ENCODE measurements at regions not wholly inside any gene's neighbourhood (a gene's known extent, or its start where the extent isn't known, plus 50 kb on each side); places are given as distances from the start of the nearest gene placed in this dataset.

GRCh38 chr4:38205261-38205660, 245.1 kb downstream of the PTTG2 start:
- CTCF ChIA-PET = no interaction called here

GRCh38 chr4:38207110-38207457, 246.9 kb downstream of the PTTG2 start:
- TF ChIP-seq CTCF (IDR thresholded peaks at IDR 0.05; ENCODE audit: low read depth, low read length) = no peak
- Histone ChIP-seq H3K9me3 (ENCODE audit: control insufficient read depth, insufficient read depth, low read length) (no peaks in the 10 kb centered on the region), H3K27ac (ENCODE audit: low read depth, low read length) (no peak overlapping the region), H3K4me3 (ENCODE audit: low read depth, low read length) (no peak overlapping the region), H3K27me3 (ENCODE audit: control insufficient read depth, insufficient read depth, low read length) (no peaks in the 10 kb centered on the region)
- ChIA-PET POLR2A (interaction anchor here (0.5 kb wide), 1 partner anchor 45 kb away, joined by 3 read pairs; no protein-coding TSS in a partner anchor), CTCF (no interaction called here)
- no peak for DNase-seq (ENCODE audit: low read depth, low spot score)

More at GRCh38 chr4:38205261-38205660, 245.1 kb downstream of the PTTG2 start:
- no peak for TF ChIP-seq CTCF (IDR thresholded peaks at IDR 0.05; ENCODE audit: low read depth, low read length)
- H3K9me3 ChIP-seq (ENCODE audit: control insufficient read depth, insufficient read depth, low read length) = no peaks in the 10 kb centered on the region
- POLR2A ChIA-PET = no interaction called here
- H3K4me3 ChIP-seq (ENCODE audit: low read depth, low read length) = no peak overlapping the region
- H3K27ac ChIP-seq (ENCODE audit: low read depth, low read length) = no peak overlapping the region
- peaks cover 2% of the 10 kb centered on the region for H3K27me3 ChIP-seq (ENCODE audit: control insufficient read depth, insufficient read depth, low read length)
- no peak for DNase-seq (ENCODE audit: low read depth, low spot score)

GRCh38 chr4:38209654-38210053, 249.5 kb downstream of the PTTG2 start:
- TF ChIP-seq CTCF (IDR thresholded peaks at IDR 0.05; ENCODE audit: low read depth, low read length) = no peak
- Histone ChIP-seq H3K27ac (ENCODE audit: low read depth, low read length) (no peak overlapping the region), H3K27me3 (ENCODE audit: control insufficient read depth, insufficient read depth, low read length) (no peaks in the 10 kb centered on the region), H3K4me3 (ENCODE audit: low read depth, low read length) (no peak overlapping the region), H3K9me3 (ENCODE audit: control insufficient read depth, insufficient read depth, low read length) (no peaks in the 10 kb centered on the region)
- POLR2A ChIA-PET = no interaction called here
- CTCF ChIA-PET = interaction anchor here (1.3 kb wide), 1 partner anchor 30 kb away, joined by 3 read pairs; no protein-coding TSS in a partner anchor
- no peak for DNase-seq (ENCODE audit: low read depth, low spot score)

- POLR2A ChIA-PET = no interaction called here
Observed at GRCh38 chr4:38210396-38211114, 250.4 kb downstream of the PTTG2 start.

More at GRCh38 chr4:38210396-38211114, 250.4 kb downstream of the PTTG2 start:
- Histone ChIP-seq H3K27ac (ENCODE audit: low read depth, low read length) (no peak overlapping the region), H3K27me3 (ENCODE audit: control insufficient read depth, insufficient read depth, low read length) (no peaks in the 10 kb centered on the region), H3K4me3 (ENCODE audit: low read depth, low read length) (no peak overlapping the region), H3K9me3 (ENCODE audit: control insufficient read depth, insufficient read depth, low read length) (no peaks in the 10 kb centered on the region)
- CTCF ChIA-PET = no interaction called here
- no peak for DNase-seq (ENCODE audit: low read depth, low spot score)
- no peak for TF ChIP-seq CTCF (IDR thresholded peaks at IDR 0.05; ENCODE audit: low read depth, low read length)
